ENCODE measurements at regions not wholly inside any gene's neighbourhood (a gene's known extent, or its start where the extent isn't known, plus 50 kb on each side); places are given as distances from the start of the nearest gene placed in this dataset.

DNA sequence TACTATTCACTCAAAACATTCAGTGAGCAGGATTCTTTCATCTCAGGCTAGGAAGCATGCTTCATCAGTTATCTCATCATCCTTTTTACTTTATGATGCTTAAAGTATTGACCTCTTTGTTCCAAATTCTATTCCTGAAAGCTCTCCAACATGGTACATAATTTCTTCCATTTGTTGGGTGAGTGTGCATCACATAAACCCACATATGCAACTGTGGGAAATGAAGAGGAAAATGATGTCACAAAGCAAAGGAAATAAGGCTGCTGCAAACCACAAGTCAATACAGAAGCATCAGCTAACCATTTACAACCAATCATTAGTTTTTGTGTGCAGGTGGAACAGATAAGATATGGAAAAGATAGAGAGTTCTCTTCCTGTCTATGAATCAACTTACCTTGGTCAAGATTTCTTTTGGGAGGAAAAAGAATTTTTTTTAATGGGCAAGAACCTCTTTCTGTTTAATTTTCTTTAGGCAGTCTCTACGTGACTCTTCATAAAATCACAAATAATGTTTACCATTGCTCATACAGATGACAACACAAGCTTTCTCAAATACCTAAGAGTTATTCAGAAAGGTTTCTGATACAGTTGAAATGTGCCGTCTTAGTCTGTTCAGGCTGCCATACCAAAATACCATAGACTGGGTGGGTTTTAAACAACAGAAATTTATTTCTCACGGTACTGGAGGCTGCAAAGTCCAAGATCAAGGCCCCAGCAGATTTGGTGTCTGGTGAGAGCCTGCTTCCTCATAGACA, 259.9 kb downstream of the ADGRG6 start:
- DNase-seq: no peak

DNA sequence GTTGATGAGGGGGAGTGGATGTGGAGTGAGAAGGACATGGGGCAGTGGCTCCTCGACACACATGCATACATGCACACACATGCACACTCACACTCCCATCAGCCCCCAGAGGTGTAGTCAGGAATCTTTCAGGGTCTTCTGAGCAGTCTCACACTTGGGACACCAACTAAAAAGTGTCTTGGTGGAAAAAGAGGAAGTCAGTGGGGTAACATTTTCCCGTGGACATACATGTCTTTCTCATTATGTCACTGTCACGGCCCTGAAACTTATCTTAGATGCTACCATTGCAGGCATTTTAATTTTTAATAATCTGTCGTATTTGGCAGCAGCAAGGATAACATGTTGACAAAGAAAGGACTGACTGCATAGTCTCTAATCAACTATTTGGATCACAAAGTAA, 261.1 kb downstream of the ADGRG6 start:
- DNase-seq: no peak

DNA sequence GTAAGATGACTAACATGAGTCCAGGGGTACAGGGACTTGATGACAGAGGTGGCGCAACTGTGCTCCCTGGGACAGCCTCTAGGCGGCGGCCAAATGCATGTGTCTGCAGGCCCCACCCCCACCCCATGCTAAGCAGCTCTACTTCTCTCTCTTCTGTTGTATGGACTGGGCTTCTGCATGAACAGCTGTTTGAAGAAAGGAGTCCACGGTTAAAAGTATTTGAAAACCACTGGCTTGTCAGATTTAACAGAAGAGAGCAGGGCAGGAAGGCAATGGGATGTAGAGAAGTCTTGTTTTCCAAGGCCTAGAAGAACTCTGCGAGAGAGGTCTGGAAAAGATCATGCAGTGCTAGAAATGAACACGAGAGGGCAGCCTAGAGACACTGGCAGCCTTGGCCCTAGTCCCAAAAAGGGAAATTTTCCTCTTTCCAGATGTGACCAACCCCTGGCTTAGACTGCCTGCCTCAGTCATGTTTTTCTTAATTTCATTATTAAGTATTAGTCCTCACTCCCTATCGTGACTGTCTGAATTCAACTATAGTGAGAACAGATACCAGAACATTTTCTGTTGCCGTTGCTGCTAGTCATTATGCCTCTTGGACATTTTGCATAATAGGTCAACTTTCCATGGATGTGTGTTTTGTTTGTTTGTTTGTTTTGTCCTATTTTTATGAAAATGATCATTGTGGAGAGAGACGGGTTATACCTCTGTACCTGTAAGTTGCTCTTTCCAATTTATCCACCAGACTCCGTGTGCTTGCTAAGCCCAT, 265.0 kb downstream of the ADGRG6 start:
- peak; percentile 56 for DNase-seq

DNA sequence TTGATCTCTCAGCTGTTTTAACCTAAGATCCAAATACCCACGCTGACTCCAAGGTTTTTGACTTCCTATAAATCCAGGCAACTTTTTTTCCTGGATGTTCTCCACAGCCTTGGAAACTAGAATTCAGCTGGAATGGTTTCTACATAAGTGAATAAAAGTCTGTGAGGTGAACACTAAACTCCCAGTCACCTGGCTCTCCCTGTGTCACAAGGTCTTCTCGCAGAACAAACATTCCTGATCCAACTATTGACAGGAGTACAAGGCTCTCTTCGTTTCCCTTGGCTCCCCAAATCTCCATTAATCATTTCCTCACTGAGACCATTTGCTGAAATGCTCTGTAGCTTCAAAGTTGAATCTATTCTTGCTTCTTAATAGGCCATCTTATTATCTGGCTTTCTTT, 265.7 kb downstream of the ADGRG6 start:
- DNase-seq: no peak

DNA sequence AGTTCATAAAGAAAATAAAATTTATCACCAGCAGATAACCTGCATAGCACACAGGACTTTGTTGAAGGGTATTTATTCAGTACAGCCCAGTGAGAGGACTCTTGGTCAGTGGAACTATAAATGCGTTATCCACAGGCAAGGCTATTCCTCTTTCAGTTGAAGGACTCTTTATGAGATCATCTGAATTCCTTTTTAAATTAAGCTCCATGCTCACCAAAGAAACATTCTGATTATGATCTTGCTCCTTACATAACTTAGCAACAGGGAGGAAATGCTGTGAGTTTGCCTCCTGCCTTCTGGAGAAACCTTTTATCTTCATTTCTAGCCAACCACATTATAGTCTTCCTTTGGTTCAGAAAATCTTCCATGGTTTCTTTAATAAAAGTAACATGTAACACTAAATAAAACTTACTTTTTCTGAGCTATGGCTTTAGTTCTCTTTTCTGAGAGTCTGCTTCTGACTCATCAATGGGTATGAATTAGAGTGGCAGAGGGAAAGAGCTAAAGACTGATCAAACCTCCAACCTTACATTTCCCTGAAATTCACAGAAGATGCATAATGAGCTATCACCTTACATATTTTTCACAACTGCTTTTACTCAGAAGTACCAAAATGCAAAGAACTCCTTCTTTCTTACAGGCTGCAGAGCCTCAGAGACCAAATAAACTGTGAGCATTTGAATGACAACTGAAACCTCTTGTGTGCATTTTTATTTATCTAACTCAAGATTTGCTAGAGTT, 267.2 kb downstream of the ADGRG6 start:
- DNase-seq: peak; percentile 68

DNA sequence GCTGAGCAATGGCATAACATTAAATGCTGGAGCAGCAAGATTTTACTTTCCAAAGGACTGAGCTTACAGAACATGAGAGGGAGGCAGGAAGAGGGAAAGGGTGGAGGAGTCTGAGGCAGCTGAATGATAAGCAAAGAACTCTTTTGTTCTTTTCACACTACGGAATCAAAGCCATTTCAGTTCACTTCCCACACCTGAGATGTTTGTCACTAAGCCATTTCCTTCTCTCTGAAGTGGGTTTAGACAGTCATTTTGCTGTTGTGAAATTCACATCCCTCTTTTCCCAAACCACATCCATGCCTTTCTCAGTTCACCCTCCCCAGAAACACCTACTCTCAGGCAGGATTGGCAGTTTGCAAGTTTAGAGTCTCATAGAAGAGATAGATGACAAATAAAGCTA, 267.9 kb downstream of the ADGRG6 start:
- DNase-seq: peak; percentile 4

DNA sequence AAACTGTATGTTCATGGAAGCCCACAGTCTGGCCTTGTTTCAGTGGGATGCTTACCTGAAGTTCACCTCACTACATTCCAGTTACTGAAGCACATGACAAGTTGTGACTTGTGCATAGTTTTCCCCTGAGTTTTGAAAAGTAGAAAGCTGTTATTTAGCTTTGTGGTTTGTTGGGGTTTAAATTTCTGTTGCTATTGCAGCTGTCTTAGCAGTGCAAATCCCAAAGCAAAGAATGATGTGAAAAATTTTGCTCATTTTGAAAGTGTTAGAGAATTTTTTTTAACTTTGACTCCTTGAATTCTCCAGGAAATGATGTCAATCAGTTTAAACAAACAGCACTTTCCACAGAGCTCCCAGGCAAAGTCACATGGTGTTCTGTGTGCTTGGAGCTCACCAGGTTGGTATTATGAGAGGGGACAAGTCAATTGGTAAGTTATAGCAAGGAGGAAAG, 268.4 kb downstream of the ADGRG6 start:
- peak; percentile 42 for DNase-seq

DNA sequence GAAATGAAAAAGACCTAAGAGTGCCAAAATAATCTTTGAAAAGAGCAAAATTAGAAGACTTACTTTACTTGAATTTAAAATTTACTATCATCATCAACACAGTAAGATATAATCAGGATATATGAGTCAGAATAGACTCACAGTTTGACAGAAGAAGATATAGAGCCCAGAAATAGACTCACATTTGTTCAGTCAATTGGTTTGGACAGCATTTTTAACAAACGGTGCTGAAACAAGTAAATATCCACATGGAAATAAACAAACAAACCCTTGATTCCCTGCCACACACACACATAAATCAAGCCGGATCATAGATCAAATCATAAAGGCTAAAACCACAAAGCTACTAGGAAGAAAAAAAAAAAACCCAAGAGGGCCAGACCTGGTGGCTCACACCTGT, 291.1 kb downstream of the ADGRG6 start:
- no peak for DNase-seq

DNA sequence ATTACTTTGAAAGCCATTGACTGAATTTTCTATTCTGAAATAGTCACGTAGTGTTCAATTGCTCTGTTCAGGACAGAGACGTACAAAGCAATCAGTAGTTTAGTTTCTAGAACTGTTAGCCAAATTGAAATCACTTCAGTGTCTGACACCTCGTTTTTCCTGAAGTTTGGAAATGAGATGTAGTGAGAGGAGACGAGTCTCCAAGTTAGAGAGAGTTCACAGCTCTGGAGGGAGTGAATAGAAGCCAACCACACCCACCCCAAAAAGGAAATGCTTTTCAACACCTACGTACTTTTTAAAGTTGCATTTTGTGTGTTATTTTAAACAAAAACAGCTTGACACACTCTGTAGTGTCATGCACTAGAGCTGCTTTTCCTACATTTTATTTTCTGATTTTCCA, 296.0 kb downstream of the ADGRG6 start:
- DNase-seq: no peak

DNA sequence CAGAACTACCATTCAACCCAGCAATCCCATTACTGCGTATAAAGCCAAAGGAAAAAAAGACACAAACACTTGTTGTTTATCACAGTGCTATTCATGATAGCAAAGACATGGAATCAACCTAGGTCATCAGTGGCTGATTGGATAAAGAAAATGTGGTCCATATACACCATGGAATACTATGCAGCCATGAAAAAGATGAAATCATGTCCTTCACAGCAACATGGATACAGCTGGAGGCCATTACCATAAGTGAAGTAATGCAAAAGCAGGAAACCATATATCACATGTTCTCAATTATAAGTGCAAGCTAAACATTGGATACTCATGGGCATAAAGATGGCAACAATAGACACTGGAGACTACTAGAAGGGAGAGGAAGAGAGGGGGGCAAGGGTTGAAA, 299.6 kb downstream of the ADGRG6 start:
- DNase-seq: no peak

DNA sequence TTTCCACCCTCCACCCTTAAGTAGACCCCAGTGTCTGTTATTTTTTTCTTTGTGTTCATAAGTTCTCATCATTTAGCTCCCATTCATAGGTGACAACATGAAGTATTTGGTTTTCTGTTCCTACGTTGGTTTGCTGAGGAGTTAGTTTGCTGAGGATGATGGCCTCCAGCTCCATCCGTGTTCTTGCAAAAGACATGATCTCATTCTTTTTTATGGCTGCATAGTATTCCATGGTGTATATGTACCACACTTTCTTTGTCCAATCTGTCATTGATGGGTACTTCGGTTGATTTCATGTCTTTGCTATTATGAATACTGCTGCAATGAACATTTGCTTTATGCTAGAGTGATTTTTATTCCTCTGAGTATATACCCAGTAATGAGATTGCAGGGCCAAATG, 301.2 kb downstream of the ADGRG6 start:
- DNase-seq: no peak

DNA sequence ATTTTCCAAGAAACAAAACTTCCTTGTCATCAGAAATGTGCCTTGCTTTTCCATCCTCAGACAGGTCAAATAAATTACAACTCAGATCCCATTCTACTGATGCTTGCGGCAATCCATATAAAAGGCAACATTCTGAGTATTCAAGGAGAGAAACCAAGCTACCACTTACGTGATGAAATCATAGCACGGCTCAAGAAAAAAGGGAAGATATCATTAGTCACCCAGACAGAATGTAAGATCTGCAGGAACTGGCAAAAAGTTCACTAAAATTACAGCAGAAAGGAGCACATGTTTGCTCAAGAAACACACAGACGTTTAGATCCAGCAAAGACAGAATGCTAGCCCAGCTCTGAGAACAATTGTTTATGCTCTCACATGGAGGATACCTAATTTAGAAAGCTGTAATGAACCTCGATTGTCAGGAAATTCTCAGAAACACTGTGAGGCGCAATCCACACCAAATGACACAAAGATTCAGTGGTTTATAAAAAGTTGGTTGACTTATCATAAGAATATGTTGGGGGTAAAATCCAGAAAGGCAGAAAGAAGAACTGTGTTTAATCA, 304.2 kb downstream of the ADGRG6 start:
- peak; percentile 60 for DNase-seq

DNA sequence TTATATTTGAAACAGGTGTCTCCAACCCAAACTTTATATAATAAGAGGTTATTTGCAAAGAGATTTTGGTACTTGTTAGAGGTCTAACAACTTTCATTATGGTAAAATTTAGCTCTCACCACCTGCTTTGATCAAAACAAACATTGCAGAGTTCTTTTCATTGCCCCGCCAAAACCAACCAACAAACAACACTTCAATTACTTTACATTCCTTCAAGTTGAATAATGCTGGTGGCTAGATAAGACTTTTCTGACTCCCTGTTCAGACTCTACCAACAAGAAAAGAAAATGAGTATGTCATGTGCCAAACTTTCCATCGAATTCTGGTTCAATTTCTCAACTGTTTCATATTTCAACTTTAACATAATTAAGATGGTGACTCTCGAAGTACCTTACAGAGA, 311.1 kb downstream of the ADGRG6 start:
- DNase-seq: no peak

DNA sequence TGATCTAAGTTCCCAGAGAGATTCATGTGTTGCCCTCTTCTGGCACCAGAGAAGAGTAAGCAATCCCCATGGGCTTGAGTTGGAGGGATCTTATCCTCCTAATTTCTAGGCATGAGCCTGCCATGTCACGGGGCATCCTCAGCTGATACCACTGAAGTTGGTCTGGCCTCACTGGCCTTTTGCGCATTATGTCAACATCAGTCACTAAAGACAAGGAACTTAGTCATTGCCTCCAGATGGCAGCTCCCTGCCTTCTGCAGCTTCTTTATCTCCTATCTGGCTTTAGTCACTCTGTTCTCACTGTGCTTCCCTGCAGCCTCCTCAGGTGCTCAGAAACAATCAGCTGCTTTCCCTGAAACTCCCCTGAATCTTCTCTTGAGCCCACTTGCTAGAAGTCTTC, 312.2 kb downstream of the ADGRG6 start:
- DNase-seq: no peak

DNA sequence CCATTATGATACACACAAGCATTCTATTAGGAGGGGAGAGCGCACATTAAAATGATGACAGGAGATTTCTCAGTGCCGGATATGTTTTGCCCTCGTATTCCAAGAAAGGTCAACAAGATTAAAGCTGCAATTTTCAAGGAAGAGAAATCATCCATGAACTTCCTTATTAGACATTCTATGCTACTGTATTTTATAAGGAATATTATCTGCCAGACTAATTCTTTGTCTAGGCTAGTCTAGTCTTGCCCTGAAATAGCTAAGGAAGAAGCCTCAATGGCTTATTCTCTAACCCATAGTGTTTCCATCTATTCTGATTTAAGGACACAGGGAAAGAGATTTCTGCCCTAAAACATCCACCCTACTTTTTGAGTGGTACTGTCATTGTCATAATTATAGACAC, 315.4 kb downstream of the ADGRG6 start:
- no peak for DNase-seq

DNA sequence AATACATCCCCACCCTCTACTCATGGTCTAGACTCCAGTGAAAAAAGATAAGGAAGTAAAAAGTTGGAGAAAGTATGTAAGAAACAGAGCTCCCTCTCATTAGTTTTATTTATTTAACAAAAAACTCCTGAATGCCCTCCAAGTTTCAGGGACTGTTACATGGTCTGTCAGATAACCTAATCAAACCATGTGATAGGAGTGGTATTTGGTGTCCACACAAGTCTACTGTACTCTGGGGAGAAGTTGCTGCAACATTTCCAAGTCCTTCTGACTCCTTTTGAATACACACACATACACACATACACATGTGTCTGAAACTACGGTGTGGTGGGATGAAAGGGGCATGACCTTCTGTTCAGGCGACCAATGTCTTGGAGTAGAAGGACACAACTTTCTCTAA, 320.0 kb downstream of the ADGRG6 start:
- no peak for DNase-seq

DNA sequence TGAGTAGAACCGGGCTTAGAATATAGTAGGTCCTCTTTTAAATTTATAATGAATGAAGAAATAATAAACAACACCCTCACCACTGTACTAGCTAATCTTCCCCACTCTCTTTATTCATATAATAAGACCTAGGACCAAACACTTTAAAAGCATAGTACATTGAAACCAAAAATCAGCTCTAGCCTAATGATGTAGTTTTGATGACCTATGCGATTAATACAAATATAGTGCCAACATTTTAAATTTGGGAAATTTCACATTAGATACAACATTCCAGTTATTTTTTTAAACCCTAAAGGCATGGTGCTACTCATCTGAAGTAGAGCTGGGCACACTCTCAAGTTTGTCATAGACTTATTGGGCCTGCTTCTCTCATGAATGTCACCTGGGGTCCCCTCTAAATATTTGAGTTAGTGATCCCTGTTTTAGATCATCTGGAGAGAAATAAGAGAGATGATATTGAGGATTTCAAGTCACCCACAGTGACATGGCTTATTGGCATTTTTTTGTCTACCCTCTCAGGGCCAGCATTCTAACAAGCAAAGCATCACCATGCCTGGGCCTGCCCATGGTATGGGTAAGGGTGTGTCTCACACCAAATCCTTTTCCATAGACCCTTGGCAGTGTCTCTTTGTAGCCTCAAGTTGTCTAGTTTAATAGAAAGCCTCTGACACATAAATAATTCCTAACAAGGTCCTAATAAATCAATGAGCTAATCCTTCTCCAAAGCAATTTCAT, 319.8 kb downstream of the HIVEP2 start:
- DNase-seq: no peak

DNA sequence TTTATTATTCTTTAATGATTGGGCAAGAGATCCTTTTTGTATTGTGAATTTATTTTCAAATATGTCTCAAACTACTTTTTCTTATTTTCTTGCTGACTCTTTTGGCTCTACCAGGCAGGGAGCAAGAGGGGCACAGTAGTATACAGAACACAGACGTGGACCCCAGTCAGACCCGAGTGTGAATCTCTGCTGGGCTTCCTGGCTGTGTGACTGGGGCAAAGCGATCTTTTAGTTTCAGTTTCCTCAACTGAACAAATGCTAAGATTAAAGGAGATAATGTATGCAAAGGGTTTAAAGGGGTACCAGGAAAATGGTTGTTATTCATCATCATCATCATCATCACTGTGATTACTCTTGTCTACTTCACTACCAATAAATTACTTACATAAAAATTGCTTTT, 317.5 kb downstream of the HIVEP2 start:
- no peak for DNase-seq

DNA sequence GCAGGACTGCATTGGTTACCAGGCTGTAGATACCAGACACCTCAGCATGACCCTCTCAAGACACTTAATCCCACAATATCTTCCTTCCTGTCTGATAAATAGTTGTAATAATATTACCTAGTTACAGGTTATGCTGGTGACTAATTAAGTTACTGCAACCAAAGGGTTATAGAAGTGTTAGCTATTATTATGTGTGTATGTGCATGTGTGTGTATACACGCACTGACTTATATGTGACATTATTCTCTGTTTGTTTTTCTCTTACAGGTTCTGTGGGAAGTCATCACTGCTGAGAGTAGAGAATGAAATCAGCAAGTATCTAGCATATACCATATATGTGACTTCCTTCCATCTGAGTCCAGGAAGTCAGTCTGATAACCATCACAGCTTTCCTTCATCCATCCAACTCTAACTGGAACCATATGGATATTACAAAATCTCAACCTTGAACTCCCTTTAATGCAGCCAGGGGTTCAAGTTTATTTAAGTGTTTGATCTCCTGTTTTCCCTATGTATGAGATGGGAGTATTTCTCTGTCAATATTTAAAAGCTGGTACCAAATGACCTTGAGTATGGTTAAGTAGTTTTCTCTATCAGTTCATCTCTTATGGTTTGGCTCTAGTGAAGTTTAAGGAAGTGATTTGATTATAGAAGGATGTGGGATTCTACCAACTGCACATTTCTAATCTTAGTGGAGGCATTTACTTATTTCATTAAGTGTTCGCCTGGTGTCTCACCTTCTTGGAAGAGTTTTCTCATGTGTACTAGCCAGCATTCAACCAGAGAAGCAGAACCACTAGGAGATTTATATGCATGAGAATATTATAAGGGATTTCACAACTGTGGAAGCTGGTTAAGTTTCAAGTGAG, 313.2 kb downstream of the HIVEP2 start:
- DNase-seq: no peak

DNA sequence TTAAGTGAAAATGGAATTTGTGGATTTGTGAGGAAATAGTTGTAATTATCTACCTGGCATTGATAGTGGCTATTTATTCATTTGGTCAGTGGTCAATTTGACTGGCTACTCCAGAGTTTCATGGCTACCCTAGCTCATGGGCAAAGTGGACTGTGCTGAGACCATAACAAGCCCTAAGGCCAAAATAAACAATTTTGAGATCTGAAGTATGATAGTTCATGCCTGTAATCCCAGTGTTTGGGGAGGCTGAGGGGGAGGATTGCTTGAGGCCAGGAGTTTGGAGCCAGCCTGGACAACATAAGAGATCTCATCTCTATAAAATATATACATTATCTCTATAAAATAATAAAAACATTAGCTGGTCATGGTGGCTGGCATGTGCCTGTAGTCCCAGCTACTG, 311.7 kb downstream of the HIVEP2 start:
- DNase-seq: no peak

DNA sequence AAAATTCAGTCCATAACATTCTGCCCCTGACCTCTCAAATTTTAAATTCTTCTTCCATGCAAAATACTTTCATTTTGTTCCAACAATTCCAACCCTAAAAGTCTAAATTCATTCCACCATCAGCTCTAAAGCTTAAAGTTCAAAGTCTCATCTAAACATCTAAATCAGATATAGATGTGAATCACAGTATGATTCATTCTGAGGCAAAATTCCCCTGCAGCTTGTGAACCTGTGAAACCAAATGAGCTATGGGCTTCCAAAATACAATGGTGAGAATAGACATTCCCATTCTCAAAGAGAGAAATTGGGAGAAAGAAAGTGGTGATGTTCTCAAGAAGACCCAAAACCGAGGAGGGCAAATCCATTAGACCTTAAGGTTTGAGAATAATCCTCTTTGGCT, 309.8 kb downstream of the HIVEP2 start:
- DNase-seq: peak; percentile 44
